Pancreas (tissue), 10 donors: ENCODE measurements at regions not wholly inside any gene's neighbourhood (a gene's known extent, or its start where the extent isn't known, plus 50 kb on each side); places are given as distances from the start of the nearest gene placed in this dataset.

Source experiments
- ATAC-seq, 4 donors: fragments of 200-7000 bp; cut with Tn5 transposase; one replicate each; pipeline versions ENCODE4 v1.8.0 to v1.9.1; 2020; ENCODE audit warnings: mild to moderate bottlenecking in 4 of 4, moderate library complexity in 4 of 4
- DNase-seq, 6 donors: peaks; one replicate each; pipeline ENCODE4 v3.0.0-alpha.2; 2020
- FAIRE-seq: peaks from 2 replicates; lab custom pipeline; 2012; peaks lifted over from hg19 to GRCh38; lab: Jason Lieb, UNC
- H3K27ac ChIP-seq, 4 donors: fragments of 200-600 bp; sonication (generic); 1 replicate in 3 of 4; 2 replicates in 1 of 4; pipeline versions ENCODE4 v1.5.0 to v1.8.0; 2020
- H3K27me3 ChIP-seq, 4 donors: fragments of 200-600 bp; one replicate each; pipeline ENCODE4 v1.8.0; 2021
- H3K36me3 ChIP-seq, 3 donors: fragments of 200-600 bp; sonication (generic) in 1 of 3; one replicate each; pipeline versions ENCODE4 v1.5.0 to v1.8.0; 2020 to 2021
- H3K4me1 ChIP-seq, 3 donors: fragments of 200-600 bp; one replicate each; pipeline ENCODE4 v1.8.0; 2021
- H3K4me3 ChIP-seq, 4 donors: fragments of 200-600 bp; sonication (generic) in 2 of 4; one replicate each; pipeline versions ENCODE4 v1.5.0 to v1.8.0; 2020 to 2021
- H3K9me3 ChIP-seq, 4 donors: fragments of 200-600 bp; one replicate each; pipeline ENCODE4 v1.8.0; 2021
- CTCF ChIP-seq, 4 donors: fragments of 200-600 bp; sonication (generic) in 3 of 4; IDR thresholded peaks; one replicate each; pipeline versions ENCODE4 v1.5.0 to v1.8.0; 2021; ENCODE audit warnings: antibody characterized with exemption in 4 of 4
- WGBS, 2 donors: extraction: QIAGEN DNeasy Blood & Tissue Kit; methylation state at CpG; one replicate each; pipeline ENCODE4 v1.1.7; 2013; 5-methylcytosine and 5-hydroxymethylcytosine counted together
- intact Hi-C, 3 donors: fragments of 100-400 bp; cut with DNase I; formaldehyde crosslinking; loops; one replicate each; pipeline versions ENCODE4 v1.11.1 to v1.14.2; 2022
- donor health status: healthy with polysubstance abuse.
- donor health status: DM: no; HTN: no; CAD: no; lungs with moderate emphysema.
- donor health status: DM: no; HTN: no; CAD: no.
- donor health status: control.
- donor health status: control.
- donor health status: Bipolar disorder and iron deficiency.
- donor health status: DM: yes; HTN: yes; CAD: no.
- donor health status: DM: no; HTN: no; CAD: no.
- donor health status: DM: no; HTN: no; CAD: no.
- donor health status: DM: yes; HTN: yes; CAD: no.

GRCh38 chr22:49307870-49308269 lies 519.8 kb downstream of the BRD1 start:
- ATAC-seq (no peak), FAIRE-seq (no peak), DNase-seq (peak in 3 of 6 donors; percentile 0 to 31 (median 2))
- no peak for TF ChIP-seq CTCF (IDR thresholded peaks at IDR 0.05)
- Histone ChIP-seq H3K27ac (no peak overlapping the region), H3K4me3 (no peak overlapping the region), H3K4me1 (no peaks in the 10 kb centered on the region), H3K36me3 (no peaks in the 10 kb centered on the region), H3K9me3 (no peaks in the 10 kb centered on the region), H3K27me3 (peaks cover 0 to 3% (median 1%) of the 10 kb centered on the region in 4 donors)
- intact Hi-C loops, result loop anchor here in 2 of 3 donors (5.0 to 10.0 kb wide), 2 partner anchors 263 to 731 kb away; no protein-coding TSS in a partner anchor
- 58 to 66% methylated on average over 16 of the region's 16 CpGs for WGBS, 2 donors

GRCh38 chr22:49307481-49307830 lies 520.2 kb downstream of the BRD1 start:
- ATAC-seq, result no peak
- H3K4me3 ChIP-seq, result no peak overlapping the region
- peak in 2 of 6 donors; percentile 8 to 30 for DNase-seq
- H3K27ac ChIP-seq, result no peak overlapping the region
- H3K36me3 ChIP-seq, result no peaks in the 10 kb centered on the region
- TF ChIP-seq CTCF (IDR thresholded peaks at IDR 0.05), result no peak
- no peaks in the 10 kb centered on the region for H3K4me1 ChIP-seq
- 45 to 48% methylated on average over 2 of the region's 2 CpGs for WGBS, 2 donors
- no peaks in the 10 kb centered on the region for H3K9me3 ChIP-seq
- H3K27me3 ChIP-seq, result peaks cover 0 to 3% (median 1%) of the 10 kb centered on the region in 4 donors
- intact Hi-C loops, result loop anchor here in 2 of 3 donors (5.0 to 10.0 kb wide), 2 partner anchors 263 to 730 kb away; no protein-coding TSS in a partner anchor
- FAIRE-seq, result no peak

- no peak for FAIRE-seq
- H3K27me3 ChIP-seq, result peaks cover 0 to 3% (median 1%) of the 10 kb centered on the region in 4 donors
- H3K36me3 ChIP-seq, result no peaks in the 10 kb centered on the region
- no peak overlapping the region for H3K4me3 ChIP-seq
- no peak for TF ChIP-seq CTCF (IDR thresholded peaks at IDR 0.05)
- ATAC-seq, result no peak
- H3K4me1 ChIP-seq, result no peaks in the 10 kb centered on the region
- no peaks in the 10 kb centered on the region for H3K9me3 ChIP-seq
- H3K27ac ChIP-seq, result no peak overlapping the region
- peak in 4 of 6 donors; percentile 3 to 42 (median 22) for DNase-seq
- intact Hi-C loops, result loop anchor here in 2 of 3 donors (5.0 to 10.0 kb wide), 2 partner anchors 262 to 730 kb away; no protein-coding TSS in a partner anchor
- 48 to 58% methylated on average over 31 of the region's 31 CpGs for WGBS, 2 donors
Observed at GRCh38 chr22:49306632-49307480, 520.8 kb downstream of the BRD1 start.

GRCh38 chr22:49305966-49306631 lies 521.6 kb downstream of the BRD1 start:
- Histone ChIP-seq H3K36me3 (no peaks in the 10 kb centered on the region), H3K4me3 (no peak overlapping the region), H3K9me3 (no peaks in the 10 kb centered on the region), H3K27ac (no peak overlapping the region), H3K4me1 (no peaks in the 10 kb centered on the region), H3K27me3 (peaks cover 0 to 3% (median 1%) of the 10 kb centered on the region in 4 donors)
- peak in 2 of 6 donors; percentile 1 to 26 for DNase-seq
- no peak for FAIRE-seq
- no peak for TF ChIP-seq CTCF (IDR thresholded peaks at IDR 0.05)
- WGBS, 2 donors, result 51 to 63% methylated on average over 17 to 18 of the region's 18 CpGs
- no peak for ATAC-seq
- intact Hi-C loops, result loop anchor here in 2 of 3 donors (5.0 to 10.0 kb wide), 2 partner anchors 261 to 729 kb away; no protein-coding TSS in a partner anchor
